Liver (tissue), 3 donors: ENCODE measurements at regions not wholly inside any gene's neighbourhood (a gene's known extent, or its start where the extent isn't known, plus 50 kb on each side); places are given as distances from the start of the nearest gene placed in this dataset.

Experiments used
- CTCF ChIP-seq: fragments of 150-350 bp; IDR thresholded peaks from 2 replicates; pipeline ENCODE4 v1.5.1; 2017; ENCODE audit warnings: improper control_type of control experiment, low read depth, low read length; ENCODE audit not compliant: missing input control
- GABPA ChIP-seq, 2 donors: IDR thresholded peaks in 1 of 2; conservative IDR thresholded peaks in 1 of 2; 2 replicates each; pipeline ENCODE4 v1.6.1; 2016; ENCODE audit warnings: antibody characterized with exemption in 2 of 2, mild to moderate bottlenecking in 1 of 2, moderate library complexity in 1 of 2
- NR2F2 ChIP-seq: IDR thresholded peaks from 2 replicates; pipeline ENCODE4 v1.6.1; 2016; ENCODE audit warnings: antibody characterized with exemption
- donor health status: healthy.
- donor health status: healthy.

- no peak for TF ChIP-seq GABPA (IDR thresholded peaks at IDR 0.05 in 1 of 2, conservative IDR thresholded peaks at IDR 0.05 in 1 of 2)
- no peak for TF ChIP-seq NR2F2
- TF ChIP-seq CTCF = no peak
These were observed 130.9 kb upstream of the SPACA7 start for GRCh38 chr13:112245179-112245724.
